ENCODE measurements at regions not wholly inside any gene's neighbourhood (a gene's known extent, or its start where the extent isn't known, plus 50 kb on each side); places are given as distances from the start of the nearest gene placed in this dataset.
"Not testable (repeated sequence)": the region's sequence is repeated elsewhere in the genome, so short reads cannot be mapped to it uniquely, and the experiment has no call there.

- DNase-seq = no peak
Observed at GRCh38 chr11:38710262-38710661, 2112.2 kb upstream of the RAG2 start.

GRCh38 chr11:38700111-38700510, 2102.1 kb upstream of the RAG2 start:
- DNase-seq = no peak

- DNase-seq = no peak
Observed at GRCh38 chr11:38693306-38693705, 2095.3 kb upstream of the RAG2 start.

- DNase-seq = not testable (repeated sequence)
Observed at GRCh38 chr11:38690211-38690610, 2092.2 kb upstream of the RAG2 start.

- no peak for DNase-seq
Observed at GRCh38 chr11:38687008-38687407, 2089.0 kb upstream of the RAG2 start.

GRCh38 chr11:38683484-38683883, 2085.4 kb upstream of the RAG2 start:
- no peak for DNase-seq

- DNase-seq = no peak
Observed at GRCh38 chr11:38680746-38681145, 2082.7 kb upstream of the RAG2 start.

GRCh38 chr11:38680166-38680565, 2082.1 kb upstream of the RAG2 start:
- DNase-seq = no peak

GRCh38 chr11:38672445-38672844, 2074.4 kb upstream of the RAG2 start:
- DNase-seq = no peak

GRCh38 chr11:38667359-38667758, 2069.3 kb upstream of the RAG2 start:
- DNase-seq = no peak

GRCh38 chr11:38648604-38649003, 2050.6 kb upstream of the RAG2 start:
- DNase-seq = no peak

GRCh38 chr11:38646382-38646781, 2048.3 kb upstream of the RAG2 start:
- no peak for DNase-seq

GRCh38 chr11:38640854-38641253, 2042.8 kb upstream of the RAG2 start:
- DNase-seq = no peak

GRCh38 chr11:38612701-38613100, 2014.7 kb upstream of the RAG2 start:
- no peak for DNase-seq

- not testable (repeated sequence) for DNase-seq
Observed at GRCh38 chr11:38601371-38601770, 2003.3 kb upstream of the RAG2 start.

GRCh38 chr11:38598418-38598817, 2000.4 kb upstream of the RAG2 start:
- DNase-seq = no peak

GRCh38 chr11:38595359-38596016, 1997.5 kb upstream of the RAG2 start:
- DNase-seq = not testable (repeated sequence)

GRCh38 chr11:38594895-38595294, 1996.9 kb upstream of the RAG2 start:
- DNase-seq = no peak

- no peak for DNase-seq
Observed at GRCh38 chr11:38593649-38594048, 1995.6 kb upstream of the RAG2 start.

GRCh38 chr11:38582756-38583155, 1984.7 kb upstream of the RAG2 start:
- no peak for DNase-seq

GRCh38 chr11:38582151-38582550, 1984.1 kb upstream of the RAG2 start:
- DNase-seq = no peak

- no peak for DNase-seq
Observed at GRCh38 chr11:38577769-38578168, 1979.7 kb upstream of the RAG2 start.

- no peak for DNase-seq
Observed at GRCh38 chr11:38562562-38562961, 1964.5 kb upstream of the RAG2 start.

GRCh38 chr11:38553148-38553547, 1955.1 kb upstream of the RAG2 start:
- no peak for DNase-seq

- no peak for DNase-seq
Observed at GRCh38 chr11:38547462-38547861, 1949.4 kb upstream of the RAG2 start.
